Activated CD4-positive, alpha-beta T cell treated with anti-CD3 and anti-CD28 coated beads, Interleukin-10, Interleukin-2, amounts not matched to agents 100 ng/mL and 50 ng/mL, durations not matched to agents 16 hours and 8 hours (primary cell): ENCODE measurements at regions not wholly inside any gene's neighbourhood (a gene's known extent, or its start where the extent isn't known, plus 50 kb on each side); places are given as distances from the start of the nearest gene placed in this dataset.

Experiments
- DNase-seq: peaks from one replicate; pipeline ENCODE4 v3.0.0-alpha.2; 2020

DNA sequence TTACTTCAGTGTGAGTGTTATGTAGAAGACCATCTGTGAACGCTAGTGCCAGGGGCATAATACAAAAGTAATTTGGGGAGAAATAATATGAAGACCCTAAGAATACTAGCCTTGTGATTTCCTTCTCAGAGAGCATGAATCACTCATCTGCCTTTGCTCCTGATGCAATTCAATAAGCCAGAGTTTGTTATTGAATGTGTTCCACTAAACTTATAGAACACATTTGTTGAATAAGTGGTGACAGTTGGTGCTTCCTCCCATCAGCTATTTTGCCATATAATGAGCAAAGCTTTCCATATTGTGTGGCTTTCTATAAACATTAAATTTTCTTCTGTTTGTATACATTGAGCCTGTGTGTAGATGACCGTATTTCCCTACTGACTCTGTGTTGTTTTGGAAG, 136.4 kb upstream of the QRFPR start:
- DNase-seq = no peak

DNA sequence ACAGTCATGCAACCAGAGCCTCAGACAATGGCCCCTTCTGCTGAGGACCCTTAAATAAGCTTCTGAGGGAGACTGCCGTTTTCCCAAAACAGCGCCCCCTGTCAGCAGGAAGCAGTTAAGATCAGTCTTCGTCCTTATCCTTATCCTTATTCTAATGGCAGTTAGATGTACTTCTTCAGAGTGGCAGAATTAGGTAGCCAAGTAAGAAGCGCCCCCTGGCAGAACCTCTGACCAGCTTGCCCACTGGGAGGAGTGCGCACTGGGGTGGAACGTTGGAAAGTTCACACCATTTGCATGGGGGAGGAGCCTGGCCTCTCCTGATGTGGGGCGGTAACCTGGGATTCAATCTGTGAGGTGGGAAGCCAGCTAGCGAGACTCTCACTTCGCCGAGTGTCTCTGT, 133.6 kb upstream of the QRFPR start:
- DNase-seq = no peak

GRCh38 chr4:121510341-121510874, 129.6 kb upstream of the QRFPR start:
- DNase-seq = peak; percentile 76

DNA sequence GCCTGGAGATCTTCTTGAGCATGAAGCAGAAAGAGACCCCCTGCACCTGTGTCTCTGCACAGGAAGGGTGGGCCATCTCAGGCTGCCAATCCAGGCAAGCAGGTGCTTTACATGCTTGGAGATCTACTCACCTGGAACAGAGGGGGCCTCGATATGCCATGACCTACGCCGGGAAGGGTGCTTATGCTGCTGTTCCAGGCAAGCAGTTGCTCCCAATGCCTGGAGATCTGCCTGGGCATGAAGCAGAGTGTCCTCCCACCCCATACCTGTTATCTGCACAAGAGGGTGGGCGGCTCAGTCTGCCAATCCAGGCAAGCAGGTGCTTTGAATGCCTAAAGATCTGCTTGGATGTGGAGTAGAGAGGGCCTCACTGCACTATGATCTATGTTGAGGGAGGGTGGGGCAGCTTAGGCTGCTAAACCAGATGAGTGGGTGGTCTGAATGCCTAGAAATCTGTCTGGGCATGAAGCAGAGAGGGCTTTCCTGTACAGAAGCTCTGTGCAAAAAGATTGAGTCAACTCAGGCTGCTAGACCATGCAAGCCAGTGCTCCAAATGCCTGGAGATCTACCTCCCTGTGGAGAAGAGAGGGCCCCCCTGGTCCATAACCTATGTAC, 104.5 kb upstream of the QRFPR start:
- DNase-seq = no peak

GRCh38 chr4:121484633-121485032, 103.8 kb upstream of the QRFPR start:
- DNase-seq = peak; percentile 39

- DNase-seq = no peak
Measured at GRCh38 chr4:121479808-121480207, 99.0 kb upstream of the QRFPR start.

DNA sequence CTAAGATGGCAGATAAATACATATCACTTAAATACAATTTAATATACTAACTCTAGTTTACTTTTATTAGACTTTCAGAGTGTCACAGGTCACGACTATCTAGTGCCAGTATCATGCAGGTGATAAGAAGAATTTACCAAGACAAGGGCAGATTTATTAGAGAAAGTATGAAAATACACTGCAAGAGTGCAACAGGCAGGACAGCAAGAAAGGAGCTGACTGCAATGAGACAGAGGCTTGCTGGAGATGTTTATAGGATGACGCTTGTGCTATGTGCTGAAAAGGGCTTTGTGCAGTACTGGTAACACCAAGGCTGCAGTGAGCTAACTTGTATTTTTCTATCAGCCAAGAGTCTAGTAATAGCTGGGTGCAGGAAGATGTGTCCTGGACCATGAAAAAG, 96.7 kb upstream of the QRFPR start:
- DNase-seq = no peak

GRCh38 chr4:121477079-121477478, 96.3 kb upstream of the QRFPR start:
- DNase-seq = no peak

- peak; percentile 30 for DNase-seq
Measured at GRCh38 chr4:121472937-121473721, 92.3 kb upstream of the QRFPR start.

DNA sequence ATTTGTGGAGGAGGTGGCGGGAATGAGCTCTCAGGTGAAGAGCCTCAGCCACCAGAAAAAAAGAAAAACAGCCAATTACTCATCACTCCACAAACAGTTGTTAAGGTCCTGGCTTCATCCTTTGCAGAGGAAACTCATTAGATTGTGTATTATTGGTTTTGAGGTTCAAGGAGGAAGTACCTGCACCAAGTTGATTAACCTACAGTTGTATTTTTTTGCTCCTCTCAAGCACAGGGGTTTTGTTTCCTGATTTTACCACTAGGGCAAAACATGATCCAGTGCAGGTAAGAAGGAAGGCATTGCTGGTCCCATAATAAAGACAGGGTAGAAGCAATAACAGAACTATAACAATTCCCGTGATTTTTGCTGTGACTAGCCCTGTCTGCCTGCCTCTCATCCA, 84.0 kb upstream of the QRFPR start:
- DNase-seq = no peak

DNA sequence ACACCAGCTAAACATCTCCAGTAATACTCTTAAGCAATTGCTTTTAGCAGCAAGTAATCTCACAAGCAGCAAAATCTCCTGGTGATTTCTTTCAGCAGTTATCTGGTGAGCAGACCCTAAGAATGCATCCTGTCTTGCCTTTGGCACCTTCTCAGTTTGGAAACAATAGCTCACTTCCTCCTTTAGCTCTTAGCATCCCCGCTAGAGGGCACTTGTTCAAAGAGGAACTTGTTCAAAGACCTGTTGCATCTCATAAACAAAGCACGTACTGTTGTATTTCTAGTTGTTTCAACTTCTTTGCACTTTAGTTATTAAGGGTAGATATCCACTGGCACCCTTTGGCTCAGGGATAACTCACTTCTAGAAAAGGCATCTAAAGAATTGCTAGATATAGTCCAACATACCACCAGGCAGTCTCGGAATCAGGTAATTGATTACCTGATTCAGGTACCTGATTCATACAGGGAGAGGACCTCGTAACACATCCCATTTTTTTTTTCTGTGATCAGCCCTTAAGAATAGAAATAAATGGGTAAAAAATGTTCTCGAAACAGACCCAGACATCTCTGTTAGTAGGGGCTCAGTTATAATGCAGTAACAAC, 81.9 kb upstream of the QRFPR start:
- DNase-seq = peak; percentile 71

- DNase-seq = no peak
Measured at GRCh38 chr4:121459026-121459425, 78.2 kb upstream of the QRFPR start.

DNA sequence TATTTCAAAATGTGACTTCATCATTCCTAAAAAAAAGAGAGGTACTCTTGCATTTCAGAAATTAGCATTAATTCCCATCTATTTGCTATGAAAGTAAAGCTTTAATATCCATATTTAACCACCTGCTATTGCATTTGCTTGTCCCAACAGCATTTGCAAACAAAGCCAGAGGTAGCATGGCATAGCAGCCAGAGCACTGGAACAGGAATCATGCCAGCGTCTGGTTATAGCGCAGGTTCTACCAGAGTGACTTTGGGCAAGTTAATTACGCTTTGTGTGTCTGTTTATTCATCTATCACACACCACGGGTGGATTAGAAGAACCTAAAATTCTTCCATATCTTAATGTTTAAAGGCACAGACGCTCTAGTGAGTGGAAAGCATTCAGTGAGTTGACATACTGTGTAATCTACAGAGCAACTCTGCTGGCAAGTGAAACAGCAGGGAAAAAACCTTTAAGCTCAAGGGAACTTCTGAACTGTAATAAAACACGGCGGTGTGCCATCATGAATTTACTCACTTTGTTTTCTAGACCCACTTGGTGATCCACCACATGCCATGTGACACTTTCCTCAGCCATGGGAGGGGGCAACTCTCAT, 76.6 kb upstream of the QRFPR start:
- no peak for DNase-seq

- no peak for DNase-seq
Measured at GRCh38 chr4:121455285-121455684, 74.5 kb upstream of the QRFPR start.

- DNase-seq = no peak
Measured at GRCh38 chr4:121454251-121454979, 73.6 kb upstream of the QRFPR start.

GRCh38 chr4:121451310-121451709, 70.5 kb upstream of the QRFPR start:
- DNase-seq = no peak

- DNase-seq = no peak
Measured at GRCh38 chr4:121449416-121449815, 68.6 kb upstream of the QRFPR start.

- DNase-seq = no peak
Measured at GRCh38 chr4:121448231-121448630, 67.4 kb upstream of the QRFPR start.

DNA sequence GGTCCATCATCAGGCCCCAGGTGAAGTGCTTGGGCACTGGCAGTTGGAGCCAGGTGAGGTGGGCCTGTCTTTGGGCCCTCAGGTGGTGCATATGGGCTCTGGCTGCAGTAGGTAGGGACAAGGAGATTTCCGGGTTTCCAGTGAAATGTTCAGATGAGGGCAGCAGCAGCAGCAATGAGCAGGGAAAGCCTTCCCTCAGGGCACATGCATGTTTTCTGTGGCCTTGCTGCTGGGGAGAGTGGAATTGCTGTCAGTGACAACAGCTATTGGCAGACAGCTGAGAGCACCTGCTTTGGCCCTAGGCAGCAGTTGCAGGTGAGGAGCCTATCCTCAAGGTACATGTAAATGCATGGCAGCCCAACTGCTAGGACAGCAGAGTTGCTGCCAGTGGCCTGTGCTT, 58.9 kb upstream of the QRFPR start:
- no peak for DNase-seq
